Thoracic aorta (tissue), 2 donors: ENCODE measurements at regions not wholly inside any gene's neighbourhood (a gene's known extent, or its start where the extent isn't known, plus 50 kb on each side); places are given as distances from the start of the nearest gene placed in this dataset.

Source experiments
- ATAC-seq: fragments of 150-250 bp; one replicate; pipeline ENCODE4 v1.8.0; 2017; ENCODE audit warnings: low read depth; ENCODE audit not compliant: insufficient number of reproducible peaks, low FRiP score
- DNase-seq: peaks from one replicate; pipeline ENCODE4 v3.0.0-alpha.2; 2020; ENCODE audit warnings: low spot score
- H3K27ac ChIP-seq, 2 donors: fragments of 200-600 bp; sonication (generic); 1 replicate in 1 of 2; 2 replicates in 1 of 2; pipeline ENCODE4 v1.5.1; 2016; ENCODE audit warnings: mild to moderate bottlenecking in 2 of 2, moderate library complexity in 2 of 2
- H3K27me3 ChIP-seq: fragments of 200-600 bp; sonication (generic); replicated peaks from 2 replicates; pipeline ENCODE4 v1.6.0; 2016; ENCODE audit warnings: mild to moderate bottlenecking; ENCODE audit not compliant: insufficient read depth
- H3K36me3 ChIP-seq: fragments of 200-600 bp; sonication (generic); one replicate; pipeline ENCODE4 v1.5.1; 2016
- H3K4me1 ChIP-seq, 2 donors: fragments of 200-600 bp; sonication (generic); 1 replicate in 1 of 2; 2 replicates in 1 of 2; pipeline versions ENCODE4 v1.5.1 to v1.6.0; 2016; ENCODE audit warnings: low read depth in 2 of 2, mild to moderate bottlenecking in 1 of 2; ENCODE audit not compliant: control insufficient read depth in 1 of 2
- H3K4me3 ChIP-seq: fragments of 200-600 bp; sonication (generic); 2 replicates; pipeline ENCODE4 v1.5.1; 2016; ENCODE audit warnings: mild to moderate bottlenecking
- H3K9me3 ChIP-seq: fragments of 200-600 bp; sonication (generic); 2 replicates; pipeline ENCODE4 v1.5.1; 2016
- CTCF ChIP-seq: fragments of 200-600 bp; sonication (generic); IDR thresholded peaks from one replicate; pipeline ENCODE4 v1.5.1; 2019; ENCODE audit warnings: antibody characterized with exemption

- Histone ChIP-seq H3K9me3 (no peaks in the 10 kb centered on the region), H3K36me3 (no peaks in the 10 kb centered on the region)
- ATAC-seq: no peak
Observed at GRCh38 chr17:72393553-72393952, 272.7 kb downstream of the SOX9 start.

GRCh38 chr17:72394531-72394930 is 273.7 kb downstream of the SOX9 start:
- no peaks in the 10 kb centered on the region for H3K9me3 ChIP-seq
- H3K4me1 ChIP-seq: no peaks in the 10 kb centered on the region
- H3K27me3 ChIP-seq: no peaks in the 10 kb centered on the region
- no peaks in the 10 kb centered on the region for H3K36me3 ChIP-seq
- H3K27ac ChIP-seq: no peak overlapping the region
- ATAC-seq (no peak), DNase-seq (no peak)
- H3K4me3 ChIP-seq: no peak overlapping the region
- TF ChIP-seq CTCF: no peak

More at GRCh38 chr17:72393553-72393952, 272.7 kb downstream of the SOX9 start:
- no peaks in the 10 kb centered on the region for H3K27me3 ChIP-seq
- H3K4me1 ChIP-seq: no peaks in the 10 kb centered on the region
- H3K27ac ChIP-seq: no peak overlapping the region
- TF ChIP-seq CTCF: no peak
- no peak for DNase-seq
- no peak overlapping the region for H3K4me3 ChIP-seq

GRCh38 chr17:72396121-72396520 is 275.3 kb downstream of the SOX9 start:
- no peak for TF ChIP-seq CTCF
- H3K9me3 ChIP-seq: no peaks in the 10 kb centered on the region
- H3K27me3 ChIP-seq: no peaks in the 10 kb centered on the region
- ATAC-seq (no peak), DNase-seq (no peak)
- no peaks in the 10 kb centered on the region for H3K36me3 ChIP-seq
- H3K27ac ChIP-seq: no peak overlapping the region
- no peak overlapping the region for H3K4me3 ChIP-seq
- no peaks in the 10 kb centered on the region for H3K4me1 ChIP-seq

- Histone ChIP-seq H3K4me3 (no peak overlapping the region), H3K4me1 (no peaks in the 10 kb centered on the region), H3K9me3 (no peaks in the 10 kb centered on the region), H3K36me3 (no peaks in the 10 kb centered on the region), H3K27ac (no peak overlapping the region), H3K27me3 (no peaks in the 10 kb centered on the region)
- DNase-seq (no peak), ATAC-seq (no peak)
- no peak for TF ChIP-seq CTCF
Observed at GRCh38 chr17:72397223-72397667, 276.4 kb downstream of the SOX9 start.

GRCh38 chr17:72397687-72398086 is 276.9 kb downstream of the SOX9 start:
- Histone ChIP-seq H3K4me3 (no peak overlapping the region), H3K27me3 (no peaks in the 10 kb centered on the region), H3K9me3 (no peaks in the 10 kb centered on the region), H3K36me3 (no peaks in the 10 kb centered on the region), H3K27ac (no peak overlapping the region), H3K4me1 (no peaks in the 10 kb centered on the region)
- no peak for TF ChIP-seq CTCF
- DNase-seq: no peak
- no peak for ATAC-seq
